ENCODE measurements at regions not wholly inside any gene's neighbourhood (a gene's known extent, or its start where the extent isn't known, plus 50 kb on each side); places are given as distances from the start of the nearest gene placed in this dataset.

DNA sequence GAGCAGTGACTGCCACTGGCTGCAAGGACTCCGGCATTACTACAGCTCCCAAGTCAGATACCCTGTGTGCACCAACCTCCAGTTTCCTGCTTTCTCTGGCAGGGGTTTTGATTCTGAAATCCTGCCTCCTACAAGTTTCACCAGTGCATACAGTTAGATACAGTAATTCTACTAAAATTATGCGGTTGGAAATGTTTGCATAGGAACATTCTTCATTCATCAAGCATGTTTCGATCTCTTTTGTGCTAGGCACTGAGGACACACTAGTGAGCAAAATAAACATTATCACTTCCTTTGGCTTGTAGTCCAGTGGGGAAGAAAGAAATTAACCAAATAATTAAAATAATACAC is 152.2 kb downstream of the TMEM167A start:
- no peaks in the 10 kb centered on the region for H3K36me3 ChIP-seq (ENCODE audit: insufficient read depth, low read length)
- H3K9ac ChIP-seq (ENCODE audit: low read depth, low read length) = no peak overlapping the region
- H3K4me1 ChIP-seq (ENCODE audit: insufficient read depth, low read length) = no peaks in the 10 kb centered on the region
- no peaks in the 10 kb centered on the region; the same call in 1 of the 2 replicates for H3K9me3 ChIP-seq (ENCODE audit: control insufficient read depth, insufficient read depth, low read length)

DNA sequence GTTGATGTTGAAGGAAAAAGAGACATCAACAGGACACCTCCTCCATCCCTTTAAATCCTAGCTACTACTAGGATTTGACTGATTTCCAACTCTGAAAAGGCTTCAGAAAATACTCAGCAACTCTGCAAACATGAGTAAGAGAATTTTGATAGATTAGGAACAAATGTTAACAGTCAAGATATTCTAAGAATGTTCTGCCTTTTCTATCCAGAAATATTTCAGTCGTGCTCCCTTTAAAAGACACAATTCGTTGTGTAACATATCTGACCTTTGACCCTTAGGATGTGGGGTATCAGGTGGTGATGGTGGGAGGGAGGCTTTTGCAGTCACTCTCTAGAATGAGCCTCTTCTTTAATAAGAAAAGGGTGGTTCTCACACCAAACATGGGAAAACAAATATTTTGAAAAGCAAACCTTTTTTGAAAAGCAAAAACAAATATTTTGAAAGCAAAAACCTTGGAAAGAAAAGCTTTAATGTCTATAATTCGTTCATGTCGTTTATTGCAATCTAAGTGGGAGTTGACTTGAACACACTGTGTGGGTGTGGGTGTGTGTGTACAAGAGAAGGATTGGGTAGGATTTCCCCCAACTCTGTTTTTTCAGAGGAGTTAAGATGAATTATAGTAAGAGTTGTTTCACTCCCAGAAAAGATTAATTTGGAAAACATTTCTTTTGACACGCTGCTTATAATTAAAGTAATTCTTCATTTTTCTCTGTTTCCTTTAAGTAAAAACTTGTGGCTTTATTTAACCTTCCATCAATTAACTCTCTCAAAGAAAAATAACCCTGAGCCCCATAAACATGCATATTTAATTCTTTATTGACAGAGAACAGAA is 152.8 kb downstream of the TMEM167A start:
- Histone ChIP-seq H3K9me3 (ENCODE audit: control insufficient read depth, insufficient read depth, low read length) (no peaks in the 10 kb centered on the region; the same call in 1 of the 2 replicates), H3K9ac (ENCODE audit: low read depth, low read length) (no peak overlapping the region), H3K36me3 (ENCODE audit: insufficient read depth, low read length) (no peaks in the 10 kb centered on the region), H3K4me1 (ENCODE audit: insufficient read depth, low read length) (no peaks in the 10 kb centered on the region)

DNA sequence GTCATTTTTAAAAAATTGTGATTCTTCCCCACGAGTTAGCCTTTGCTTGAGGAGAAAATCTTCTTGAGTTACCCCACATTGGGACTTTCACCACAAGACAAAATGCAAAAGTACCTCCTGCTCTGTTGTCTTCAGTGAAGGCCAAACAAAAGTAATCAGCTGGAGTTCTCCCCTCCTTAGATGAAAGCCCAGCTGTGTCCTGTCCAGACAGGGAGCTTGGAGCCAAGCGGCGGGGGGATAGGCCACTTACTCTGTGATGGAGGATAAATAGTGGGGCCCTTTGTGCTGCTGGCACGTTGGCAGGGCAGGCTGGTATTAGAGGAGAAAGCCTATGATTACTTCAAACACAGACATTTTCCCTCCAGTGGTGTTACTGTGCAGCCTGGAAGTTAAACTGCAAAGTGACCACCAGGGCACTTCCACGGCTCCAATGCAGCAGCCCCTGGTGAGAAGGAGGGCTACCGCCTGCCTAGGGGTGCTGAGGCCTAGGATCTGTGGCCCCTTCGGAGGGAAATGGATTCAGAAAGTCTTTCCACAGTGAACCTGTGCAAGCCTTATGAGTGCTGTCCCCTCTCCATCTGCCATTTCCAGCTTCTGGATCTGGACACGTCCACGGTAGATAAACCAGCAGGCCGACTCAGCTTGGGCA is 155.0 kb downstream of the TMEM167A start:
- Histone ChIP-seq H3K9ac (ENCODE audit: low read depth, low read length) (no peak overlapping the region), H3K9me3 (ENCODE audit: control insufficient read depth, insufficient read depth, low read length) (no peaks in the 10 kb centered on the region; the same call in 1 of the 2 replicates), H3K36me3 (ENCODE audit: insufficient read depth, low read length) (no peaks in the 10 kb centered on the region), H3K4me1 (ENCODE audit: insufficient read depth, low read length) (no peaks in the 10 kb centered on the region)

DNA sequence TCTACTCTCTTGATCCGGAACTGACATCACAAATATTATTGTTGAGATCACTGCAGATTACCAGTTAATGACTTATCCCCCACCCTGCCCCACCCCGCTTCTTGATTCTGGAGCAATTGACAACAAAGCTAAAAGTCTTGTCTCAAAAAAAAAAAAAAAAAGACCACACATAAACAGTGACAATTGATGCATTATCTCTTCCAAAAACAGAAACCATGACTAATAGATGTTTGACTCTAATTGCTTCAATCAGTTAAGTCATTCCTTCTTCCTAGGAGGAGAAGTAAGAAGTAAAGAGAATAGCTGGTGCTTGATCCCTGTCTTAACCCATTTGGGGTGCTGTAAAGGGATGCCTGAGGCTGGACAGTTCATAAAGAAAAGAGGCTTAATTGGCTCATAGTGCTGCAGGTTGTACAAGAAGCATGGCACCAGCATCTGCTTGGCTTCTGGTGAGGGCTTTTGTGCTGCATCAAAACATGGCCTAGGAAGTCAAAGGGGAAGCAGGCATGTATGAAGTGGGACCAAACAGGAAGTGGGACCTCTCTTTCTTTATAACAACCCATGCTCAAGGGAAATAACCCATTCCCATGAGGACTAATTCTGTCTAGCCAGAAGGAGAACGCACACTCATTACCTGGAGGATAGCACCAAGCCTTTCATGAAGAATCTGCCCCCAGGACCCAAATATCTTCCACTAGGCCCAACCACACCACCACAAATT is 158.7 kb downstream of the TMEM167A start:
- H3K4me1 ChIP-seq (ENCODE audit: insufficient read depth, low read length) = no peaks in the 10 kb centered on the region
- no peaks in the 10 kb centered on the region for H3K36me3 ChIP-seq (ENCODE audit: insufficient read depth, low read length)
- H3K9me3 ChIP-seq (ENCODE audit: control insufficient read depth, insufficient read depth, low read length) = peaks cover 5% of the 10 kb centered on the region; the same call in 1 of the 2 replicates
- H3K9ac ChIP-seq (ENCODE audit: low read depth, low read length) = no peak overlapping the region

DNA sequence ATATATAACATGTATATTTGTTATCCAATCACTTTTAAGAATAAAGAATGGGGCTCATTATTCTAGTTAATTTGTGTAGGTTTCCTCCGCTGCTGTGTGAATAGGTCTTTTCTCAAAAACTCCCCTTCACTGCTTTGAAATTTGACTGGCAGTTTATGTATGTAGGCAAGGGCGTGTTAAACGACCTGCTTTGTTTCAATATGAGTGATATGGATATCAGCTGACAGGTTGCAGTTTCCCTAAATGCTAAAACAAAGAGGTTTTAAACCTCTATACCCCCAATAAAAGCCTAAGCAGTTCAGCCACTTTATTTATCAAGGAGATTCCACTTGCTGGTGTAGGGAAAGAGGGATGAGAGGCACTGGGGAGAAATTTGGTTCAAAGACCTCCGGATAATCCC is 159.6 kb downstream of the TMEM167A start:
- H3K9ac ChIP-seq (ENCODE audit: low read depth, low read length) = no peak overlapping the region
- no peaks in the 10 kb centered on the region for H3K4me1 ChIP-seq (ENCODE audit: insufficient read depth, low read length)
- no peaks in the 10 kb centered on the region for H3K36me3 ChIP-seq (ENCODE audit: insufficient read depth, low read length)
- H3K9me3 ChIP-seq (ENCODE audit: control insufficient read depth, insufficient read depth, low read length) = peaks cover 5% of the 10 kb centered on the region; the same call in 1 of the 2 replicates

DNA sequence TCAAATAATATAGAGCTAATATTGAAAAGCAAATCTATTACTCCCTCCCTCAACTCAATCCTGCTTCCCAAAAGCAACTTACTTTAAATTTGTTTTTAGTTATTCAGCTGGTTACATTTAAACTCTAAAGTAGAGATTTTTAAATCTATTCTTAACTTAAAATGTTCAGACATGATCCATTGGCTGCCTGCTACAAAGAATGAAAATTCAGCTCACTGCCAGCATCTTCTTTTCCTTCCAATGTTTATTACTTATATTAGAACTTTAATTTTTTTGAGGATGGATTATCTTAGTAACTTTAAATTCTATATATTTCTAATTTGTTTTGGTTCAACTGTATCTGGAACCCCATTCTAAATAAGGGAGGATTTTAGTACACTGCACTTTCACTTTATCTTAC is 163.2 kb downstream of the TMEM167A start:
- H3K9ac ChIP-seq (ENCODE audit: low read depth, low read length) = no peak overlapping the region
- peaks cover 5% of the 10 kb centered on the region; the same call in 1 of the 2 replicates for H3K9me3 ChIP-seq (ENCODE audit: control insufficient read depth, insufficient read depth, low read length)
- no peaks in the 10 kb centered on the region for H3K4me1 ChIP-seq (ENCODE audit: insufficient read depth, low read length)
- no peaks in the 10 kb centered on the region for H3K36me3 ChIP-seq (ENCODE audit: insufficient read depth, low read length)

DNA sequence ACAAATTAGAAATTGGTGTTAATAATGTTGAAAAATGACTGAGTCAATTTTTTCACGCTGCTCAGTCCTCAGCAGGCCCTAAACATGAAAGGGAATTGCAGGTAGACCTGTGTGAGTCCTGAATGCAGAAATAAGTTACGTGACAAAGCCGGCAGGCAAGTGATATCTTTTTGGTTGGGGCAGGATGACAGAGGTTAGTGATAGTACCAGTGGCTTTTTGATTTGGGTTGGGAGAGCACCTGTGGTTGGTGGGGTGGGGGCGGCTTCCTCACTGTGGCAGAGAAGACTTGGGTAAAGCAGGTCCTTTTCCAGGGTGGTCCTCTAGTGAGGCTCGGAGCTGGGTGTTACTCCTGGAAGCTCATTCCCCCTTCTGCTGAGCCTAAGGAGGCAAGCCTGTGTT is 164.7 kb downstream of the TMEM167A start:
- Histone ChIP-seq H3K36me3 (ENCODE audit: insufficient read depth, low read length) (no peaks in the 10 kb centered on the region), H3K9me3 (ENCODE audit: control insufficient read depth, insufficient read depth, low read length) (peaks cover 5% of the 10 kb centered on the region; the same call in 1 of the 2 replicates), H3K9ac (ENCODE audit: low read depth, low read length) (no peak overlapping the region), H3K4me1 (ENCODE audit: insufficient read depth, low read length) (no peaks in the 10 kb centered on the region)

DNA sequence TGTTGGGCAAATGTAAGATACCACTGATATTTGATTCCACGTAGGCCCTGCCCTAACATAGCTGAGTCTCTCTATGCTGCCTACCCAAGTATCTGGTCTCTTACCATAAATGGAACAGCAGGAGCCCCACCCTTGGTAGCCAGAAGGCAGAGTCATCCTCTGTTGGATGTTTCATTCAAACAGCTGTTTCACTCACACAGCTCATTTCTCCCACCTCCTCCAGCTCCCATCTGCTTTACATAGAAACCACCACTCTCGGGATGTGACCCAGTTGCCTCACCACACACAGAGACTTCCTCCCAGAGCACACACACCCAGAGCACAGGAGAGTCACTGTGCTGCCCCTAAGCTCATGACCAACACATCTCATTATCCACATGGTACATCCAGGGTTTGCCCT is 165.3 kb downstream of the TMEM167A start:
- Histone ChIP-seq H3K36me3 (ENCODE audit: insufficient read depth, low read length) (no peaks in the 10 kb centered on the region), H3K4me1 (ENCODE audit: insufficient read depth, low read length) (no peaks in the 10 kb centered on the region), H3K9me3 (ENCODE audit: control insufficient read depth, insufficient read depth, low read length) (peaks cover 5% of the 10 kb centered on the region; the same call in 1 of the 2 replicates), H3K9ac (ENCODE audit: low read depth, low read length) (no peak overlapping the region)

DNA sequence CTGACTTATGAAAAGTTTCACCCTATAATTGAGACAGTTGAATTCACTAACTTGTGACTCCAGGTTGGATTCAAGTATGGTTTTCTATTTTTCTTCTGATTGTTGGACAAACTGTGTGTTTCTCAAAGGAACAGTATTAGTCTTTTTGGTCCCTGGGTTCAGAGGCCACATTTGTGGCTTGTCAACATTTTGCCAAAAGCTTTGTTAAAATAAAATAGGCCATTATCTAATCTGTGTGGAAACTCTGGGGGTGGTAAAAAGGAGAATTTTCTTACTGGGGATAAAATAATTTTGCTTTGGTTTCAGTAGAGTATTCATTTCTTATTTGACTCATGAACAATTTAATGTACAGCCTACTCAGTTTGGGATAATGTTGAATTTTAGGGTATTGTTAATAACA is 166.3 kb downstream of the TMEM167A start:
- peaks cover 5% of the 10 kb centered on the region; the same call in 1 of the 2 replicates for H3K9me3 ChIP-seq (ENCODE audit: control insufficient read depth, insufficient read depth, low read length)
- H3K4me1 ChIP-seq (ENCODE audit: insufficient read depth, low read length) = no peaks in the 10 kb centered on the region
- no peaks in the 10 kb centered on the region for H3K36me3 ChIP-seq (ENCODE audit: insufficient read depth, low read length)
- H3K9ac ChIP-seq (ENCODE audit: low read depth, low read length) = no peak overlapping the region

DNA sequence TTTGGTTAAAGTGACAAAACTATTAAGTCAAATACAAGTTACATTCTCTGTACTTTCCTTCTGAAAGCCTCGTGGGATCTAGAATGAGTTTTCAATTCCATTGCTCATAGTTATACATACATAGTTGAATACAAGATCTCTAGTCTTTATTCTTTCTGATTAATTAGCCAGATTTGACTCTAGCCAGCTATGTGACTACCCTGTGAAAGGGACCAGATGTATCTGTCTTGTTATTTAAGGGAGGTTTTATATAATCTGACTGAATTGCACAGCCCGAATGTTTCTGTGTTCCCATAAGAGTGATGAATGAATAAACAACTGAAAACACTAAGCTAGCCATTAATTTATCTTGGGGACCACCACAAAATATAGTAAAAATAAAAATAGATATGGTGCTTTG is 166.7 kb downstream of the TMEM167A start:
- H3K4me1 ChIP-seq (ENCODE audit: insufficient read depth, low read length) = no peaks in the 10 kb centered on the region

DNA sequence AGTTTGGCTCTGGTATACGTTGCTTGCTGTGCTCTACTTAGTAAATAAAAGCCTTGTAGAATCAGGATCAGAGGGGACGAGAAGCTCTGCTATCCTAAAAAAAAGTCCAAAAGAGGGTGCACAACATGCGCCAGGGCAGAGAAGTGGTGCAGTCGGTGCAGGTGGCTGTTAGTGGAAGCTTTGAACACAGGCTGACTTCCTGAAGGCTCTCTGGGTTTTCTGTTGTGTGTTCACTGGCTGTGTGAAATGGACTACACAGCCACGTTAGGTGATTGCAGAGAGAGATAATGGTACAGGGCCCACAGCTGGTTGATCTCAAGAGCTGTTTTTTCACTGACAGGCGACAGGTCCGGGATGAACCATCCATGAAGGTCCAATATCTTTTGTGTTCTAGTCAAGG is 167.4 kb downstream of the TMEM167A start:
- Histone ChIP-seq H3K4me1 (ENCODE audit: insufficient read depth, low read length) (no peaks in the 10 kb centered on the region), H3K9ac (ENCODE audit: low read depth, low read length) (no peak overlapping the region), H3K36me3 (ENCODE audit: insufficient read depth, low read length) (no peaks in the 10 kb centered on the region), H3K9me3 (ENCODE audit: control insufficient read depth, insufficient read depth, low read length) (no peaks in the 10 kb centered on the region)

More for the DNA sequence above, 166.7 kb downstream of the TMEM167A start:
- peaks cover 4% of the 10 kb centered on the region; the same call in 1 of the 2 replicates for H3K9me3 ChIP-seq (ENCODE audit: control insufficient read depth, insufficient read depth, low read length)
- H3K36me3 ChIP-seq (ENCODE audit: insufficient read depth, low read length) = no peaks in the 10 kb centered on the region
- no peak overlapping the region for H3K9ac ChIP-seq (ENCODE audit: low read depth, low read length)

DNA sequence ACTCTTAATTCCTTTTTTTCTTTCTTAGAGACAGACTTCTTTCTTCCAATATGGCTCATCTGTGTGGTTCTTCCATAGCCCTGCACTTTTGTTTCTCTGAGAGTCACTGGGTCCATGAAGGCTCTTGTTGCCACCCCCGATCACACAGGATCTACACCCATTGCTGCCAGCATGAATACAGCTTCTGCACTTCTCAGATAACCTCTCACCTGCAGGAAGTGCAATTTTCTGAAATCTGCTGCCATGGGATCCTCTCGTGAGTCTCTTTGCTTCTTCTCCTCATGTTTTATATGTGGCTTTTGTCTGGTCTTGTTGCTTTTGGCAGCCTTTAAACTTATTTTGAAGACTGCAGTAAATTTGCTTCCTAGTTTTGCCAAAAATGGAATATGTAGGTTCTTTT is 171.2 kb downstream of the TMEM167A start:
- Histone ChIP-seq H3K36me3 (ENCODE audit: insufficient read depth, low read length) (no peaks in the 10 kb centered on the region), H3K4me1 (ENCODE audit: insufficient read depth, low read length) (no peaks in the 10 kb centered on the region), H3K9me3 (ENCODE audit: control insufficient read depth, insufficient read depth, low read length) (peaks cover 9% of the 10 kb centered on the region; the same call in 1 of the 2 replicates), H3K9ac (ENCODE audit: low read depth, low read length) (no peak overlapping the region)

DNA sequence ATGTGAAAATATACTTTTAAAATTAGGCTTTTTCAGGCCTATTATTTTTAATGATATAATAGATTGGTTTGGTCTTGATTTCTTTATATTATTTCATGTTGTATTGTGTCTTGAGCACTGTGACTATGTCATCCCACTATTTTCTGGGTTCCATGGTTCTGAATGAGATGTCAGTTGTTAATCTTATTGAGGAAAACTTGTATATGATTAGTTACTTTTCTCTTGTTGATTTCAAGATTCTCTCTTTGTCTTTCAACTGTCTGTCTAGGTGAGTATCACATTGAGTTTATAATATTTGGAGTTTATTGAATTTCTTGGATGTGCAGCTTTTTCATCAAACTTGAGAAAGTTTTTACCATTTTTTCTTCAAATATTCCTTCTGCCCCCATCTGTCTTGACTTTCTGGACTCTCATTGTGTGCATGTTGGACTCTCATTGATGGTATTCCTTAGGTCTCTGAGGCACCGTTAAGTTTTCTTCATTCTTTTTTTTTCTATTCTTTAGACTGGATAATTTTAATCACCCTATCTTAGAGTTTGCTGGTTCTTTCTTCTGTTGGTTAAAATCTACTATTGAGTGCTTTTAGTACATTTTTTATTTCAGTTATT is 175.8 kb downstream of the TMEM167A start:
- no peaks in the 10 kb centered on the region for H3K36me3 ChIP-seq (ENCODE audit: insufficient read depth, low read length)
- H3K9me3 ChIP-seq (ENCODE audit: control insufficient read depth, insufficient read depth, low read length) = peaks cover 9% of the 10 kb centered on the region; the same call in 1 of the 2 replicates
- H3K4me1 ChIP-seq (ENCODE audit: insufficient read depth, low read length) = no peaks in the 10 kb centered on the region
- H3K9ac ChIP-seq (ENCODE audit: low read depth, low read length) = no peak overlapping the region

DNA sequence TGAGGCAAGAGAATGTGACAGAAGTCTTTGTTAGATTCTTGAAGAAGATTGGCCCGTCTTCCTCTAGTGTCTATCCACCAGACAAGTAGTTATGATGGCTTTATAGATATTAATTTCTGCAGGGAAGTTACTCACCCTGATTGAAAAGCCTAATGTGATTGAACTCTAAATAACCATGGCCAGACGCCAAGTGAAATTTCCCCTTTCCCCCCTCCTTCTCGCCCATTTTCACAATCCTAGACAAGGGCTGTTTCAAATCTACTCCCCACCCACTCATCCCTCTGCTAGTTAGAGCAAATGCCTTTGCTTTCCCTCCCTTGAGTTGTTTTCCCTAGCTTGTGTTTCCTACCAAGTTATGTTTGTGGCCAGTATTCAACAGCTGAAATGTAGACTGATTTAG is 182.5 kb downstream of the TMEM167A start:
- Histone ChIP-seq H3K4me1 (ENCODE audit: insufficient read depth, low read length) (no peaks in the 10 kb centered on the region), H3K36me3 (ENCODE audit: insufficient read depth, low read length) (no peaks in the 10 kb centered on the region), H3K9me3 (ENCODE audit: control insufficient read depth, insufficient read depth, low read length) (no peaks in the 10 kb centered on the region), H3K9ac (ENCODE audit: low read depth, low read length) (no peak overlapping the region)

All from ES-I3 (cell line).